Body of pancreas (tissue), 4 donors: ENCODE measurements at regions not wholly inside any gene's neighbourhood (a gene's known extent, or its start where the extent isn't known, plus 50 kb on each side); places are given as distances from the start of the nearest gene placed in this dataset.

Experiments
- ATAC-seq: fragments of 150-250 bp; one replicate; pipeline ENCODE4 v1.9.1; 2016
- DNase-seq, 4 donors: peaks; one replicate each; pipeline ENCODE4 v3.0.0-alpha.2; 2019
- H3K27ac ChIP-seq, 4 donors: fragments of 200-600 bp; sonication (generic); 1 replicate in 3 of 4; 2 replicates in 1 of 4; pipeline versions ENCODE4 v1.5.1 to v1.6.1; 2016 to 2019; ENCODE audit warnings: mild to moderate bottlenecking in 1 of 4, mixed read lengths in 1 of 4, moderate library complexity in 1 of 4
- H3K27me3 ChIP-seq, 2 donors: fragments of 200-600 bp; sonication (generic); one replicate each; pipeline ENCODE4 v1.6.0; 2016; ENCODE audit warnings: mild to moderate bottlenecking in 1 of 2
- H3K36me3 ChIP-seq, 2 donors: fragments of 200-600 bp; sonication (generic); replicated peaks in 1 of 2; 2 replicates each; pipeline ENCODE4 v1.5.1; 2016; ENCODE audit warnings: low read depth in 2 of 2; ENCODE audit not compliant: insufficient read depth in 1 of 2
- H3K4me1 ChIP-seq: fragments of 200-600 bp; sonication (generic); one replicate; pipeline ENCODE4 v1.6.0; 2016
- H3K4me3 ChIP-seq, 2 donors: fragments of 200-600 bp; sonication (generic); 1 replicate in 1 of 2; 2 replicates in 1 of 2; pipeline ENCODE4 v1.5.1; 2016 to 2019
- H3K9me3 ChIP-seq, 3 donors: fragments of 200-600 bp; sonication (generic); 1 replicate in 2 of 3; 2 replicates in 1 of 3; pipeline ENCODE4 v1.5.1; 2016
- CTCF ChIP-seq, 7 experiments: fragments of 450-650 bp in 4 of 7; fragments of 200-600 bp in 3 of 7; sonication (generic) in 3 of 7; IDR thresholded peaks; one replicate each; pipeline ENCODE4 v1.5.1; 2016 to 2019; ENCODE audit warnings: antibody characterized with exemption in 7 of 7
- POLR2A ChIP-seq, 3 donors: fragments of 450-650 bp; IDR thresholded peaks; one replicate each; pipeline ENCODE4 v1.6.1; 2016; ENCODE audit warnings: antibody characterized with exemption in 3 of 3, mild to moderate bottlenecking in 2 of 3
- WGBS, 2 donors: methylation state at CpG; one replicate each; pipeline ENCODE4 v1.1.5; 2017; 5-methylcytosine and 5-hydroxymethylcytosine counted together
- intact Hi-C: fragments of 100-400 bp; cut with DNase I; formaldehyde crosslinking; loops from one replicate; pipeline ENCODE4 v1.15.1; 2023

GRCh38 chr11:109974523-109974922 is 118.7 kb upstream of the ZC3H12C start:
- TF ChIP-seq POLR2A (IDR thresholded peaks at IDR 0.05) (no peak), CTCF (IDR thresholded peaks at IDR 0.05) (no peak)
- intact Hi-C loops: no loop called here
- no peaks in the 10 kb centered on the region for H3K4me1 ChIP-seq
- ATAC-seq (no peak), DNase-seq (no peak)
- no peaks in the 10 kb centered on the region for H3K36me3 ChIP-seq
- no peaks in the 10 kb centered on the region for H3K9me3 ChIP-seq
- 59 to 74% methylated on average over 3 of the region's 3 CpGs for whole genome bisulfite sequencing, 2 donors
- no peak overlapping the region for H3K27ac ChIP-seq
- H3K4me3 ChIP-seq: no peak overlapping the region
- H3K27me3 ChIP-seq: no peaks in the 10 kb centered on the region

- no peaks in the 10 kb centered on the region for H3K27me3 ChIP-seq
- 78 to 97% methylated on average over 2 of the region's 2 CpGs for WGBS, 2 donors
- intact Hi-C loops: no loop called here
- H3K4me3 ChIP-seq: no peak overlapping the region
- no peak for ATAC-seq
- TF ChIP-seq POLR2A (IDR thresholded peaks at IDR 0.05): no peak
- no peak for TF ChIP-seq CTCF (IDR thresholded peaks at IDR 0.05)
- no peaks in the 10 kb centered on the region for H3K9me3 ChIP-seq
- no peaks in the 10 kb centered on the region for H3K4me1 ChIP-seq
- no peak for DNase-seq
- no peaks in the 10 kb centered on the region for H3K36me3 ChIP-seq
- H3K27ac ChIP-seq: no peak overlapping the region
Measured at GRCh38 chr11:109978895-109979294, 114.3 kb upstream of the ZC3H12C start.

GRCh38 chr11:109981031-109981636 is 112.1 kb upstream of the ZC3H12C start:
- Histone ChIP-seq H3K27ac (no peak overlapping the region), H3K36me3 (no peaks in the 10 kb centered on the region), H3K9me3 (no peaks in the 10 kb centered on the region), H3K4me3 (no peak overlapping the region), H3K27me3 (no peaks in the 10 kb centered on the region), H3K4me1 (no peaks in the 10 kb centered on the region)
- TF ChIP-seq CTCF (IDR thresholded peaks at IDR 0.05): no peak
- no peak for TF ChIP-seq POLR2A (IDR thresholded peaks at IDR 0.05)
- ATAC-seq (no peak), DNase-seq (no peak)
- intact Hi-C loops: no loop called here
- 24 to 38% methylated on average over 1 of the region's 1 CpG for WGBS, 2 donors

GRCh38 chr11:109983358-109983757 is 109.8 kb upstream of the ZC3H12C start:
- H3K4me1 ChIP-seq: no peaks in the 10 kb centered on the region
- WGBS, 2 donors: 95 to 99% methylated on average over 3 of the region's 3 CpGs
- no peaks in the 10 kb centered on the region for H3K27me3 ChIP-seq
- DNase-seq (no peak), ATAC-seq (no peak)
- H3K4me3 ChIP-seq: no peak overlapping the region
- no peak overlapping the region for H3K27ac ChIP-seq
- no peaks in the 10 kb centered on the region for H3K9me3 ChIP-seq
- intact Hi-C loops: no loop called here
- no peaks in the 10 kb centered on the region for H3K36me3 ChIP-seq
- TF ChIP-seq CTCF (IDR thresholded peaks at IDR 0.05) (no peak), POLR2A (IDR thresholded peaks at IDR 0.05) (no peak)

GRCh38 chr11:109984634-109985289 is 108.4 kb upstream of the ZC3H12C start:
- 47 to 61% methylated on average over 6 of the region's 6 CpGs for WGBS, 2 donors
- no peak for ATAC-seq
- Histone ChIP-seq H3K9me3 (no peaks in the 10 kb centered on the region), H3K4me3 (no peak overlapping the region), H3K4me1 (no peaks in the 10 kb centered on the region), H3K27me3 (no peaks in the 10 kb centered on the region), H3K36me3 (no peaks in the 10 kb centered on the region), H3K27ac (no peak overlapping the region)
- intact Hi-C loops: no loop called here
- DNase-seq: no peak
- no peak for TF ChIP-seq POLR2A (IDR thresholded peaks at IDR 0.05)
- no peak for TF ChIP-seq CTCF (IDR thresholded peaks at IDR 0.05)
